MCF 10A (cell line): ENCODE measurements at regions not wholly inside any gene's neighbourhood (a gene's known extent, or its start where the extent isn't known, plus 50 kb on each side); places are given as distances from the start of the nearest gene placed in this dataset.
A peak's percentile ranks its signal among the peaks of the same experiment; 100 is the strongest.

ENCODE experiments used
- BruUV-seq: library from RNA; stranded (reverse); fragments of 400-500 nt; replicated peaks from 2 replicates; lab custom pipeline; 2021; lab: Mats Ljungman, UMichigan
- CTCF ChIA-PET: fragments of 300-600 bp; sonication (Branson Sonifier 250); formaldehyde crosslinking; extraction: SDS; loops from one replicate; lab custom pipeline; 2021; ENCODE audit warnings: antibody characterized with exemption, inconsistent platforms; lab: Yijun Ruan, JAX
- POLR2A ChIA-PET: fragments of 300-600, 350-650 bp; sonication (Branson Sonifier 250); formaldehyde crosslinking; extraction: SDS; loops from one replicate; lab custom pipeline; 2020; ENCODE audit warnings: antibody characterized with exemption, inconsistent platforms; lab: Yijun Ruan, JAX
- DNase-seq: peaks from one replicate; pipeline ENCODE4 v3.0.0-alpha.2; 2018; ENCODE audit not compliant: unreplicated experiment
- H3K27ac Mint-ChIP-seq: one replicate; pipeline ENCODE4 v1.8.0; 2022; ENCODE audit warnings: mild to moderate bottlenecking, low read depth, mixed read lengths; ENCODE audit not compliant: unreplicated experiment
- H3K27me3 Mint-ChIP-seq: one replicate; pipeline ENCODE4 v1.8.0; 2022; ENCODE audit warnings: mixed read lengths; ENCODE audit not compliant: insufficient read depth, unreplicated experiment
- H3K36me3 Mint-ChIP-seq: one replicate; pipeline ENCODE4 v1.8.0; 2022; ENCODE audit warnings: mild to moderate bottlenecking, moderate library complexity, mixed read lengths; ENCODE audit not compliant: insufficient read depth, unreplicated experiment
- H3K4me1 Mint-ChIP-seq: one replicate; pipeline ENCODE4 v1.8.0; 2022; ENCODE audit warnings: mixed read lengths; ENCODE audit not compliant: insufficient read depth, unreplicated experiment
- H3K4me3 Mint-ChIP-seq: one replicate; pipeline ENCODE4 v1.8.0; 2022; ENCODE audit warnings: mild to moderate bottlenecking, moderate library complexity, mixed read lengths; ENCODE audit not compliant: unreplicated experiment
- H3K9me3 Mint-ChIP-seq: one replicate; pipeline ENCODE4 v1.8.0; 2022; ENCODE audit warnings: mixed read lengths; ENCODE audit not compliant: unreplicated experiment
- intact Hi-C: fragments of 100-400 bp; cut with micrococcal nuclease; formaldehyde crosslinking; loops from 2 replicates; pipeline ENCODE4 v1.14.1; 2022
- TF ChIP-seq, protein P1 (sequence below): fragments of 200-600 bp; IDR thresholded peaks from one replicate; pipeline ENCODE4 v1.8.0; 2022; ENCODE audit warnings: antibody characterized with exemption, mild to moderate bottlenecking; ENCODE audit not compliant: unreplicated experiment

DNA sequence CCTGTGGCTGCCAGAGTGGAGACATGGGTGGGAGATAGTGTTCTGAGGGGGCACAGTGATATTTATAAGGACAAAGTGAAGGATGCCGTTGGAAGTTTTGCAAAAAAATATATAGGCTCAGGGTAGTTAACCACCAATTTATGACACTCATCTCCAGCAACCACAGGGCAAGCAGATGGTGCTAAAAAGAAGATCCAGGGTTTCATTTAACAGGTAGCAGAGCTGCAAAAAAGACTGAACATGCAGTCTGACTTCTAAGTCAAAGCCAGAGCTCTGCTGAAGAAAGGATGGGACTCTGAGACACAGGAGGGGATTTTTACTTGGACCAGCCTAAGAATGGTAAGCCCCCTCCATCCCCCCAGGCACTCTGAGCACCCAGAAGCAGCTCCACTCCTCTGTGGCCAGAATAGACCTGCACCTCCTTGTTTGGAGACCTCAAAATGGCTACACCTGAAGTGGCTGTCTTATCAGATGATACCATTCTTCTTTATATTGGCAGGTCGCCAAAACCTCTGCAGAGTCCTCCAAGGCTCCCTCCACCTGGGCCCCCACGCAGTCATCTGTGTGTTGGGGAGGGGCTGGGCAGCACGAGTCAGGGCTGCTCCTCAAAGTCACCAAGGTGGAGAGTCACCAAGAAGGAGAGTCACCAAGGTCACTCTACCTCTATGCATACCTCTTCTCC lies 161.4 kb upstream of the FAM9B start:
- H3K27ac Mint-ChIP-seq: no peak overlapping the region
- H3K9me3 Mint-ChIP-seq: peaks cover 7% of the 10 kb centered on the region
- ChIA-PET POLR2A (no interaction called here), CTCF (interaction anchor here (0.6 to 0.7 kb wide), 2 partner anchors 96 to 326 kb away, joined by 3 read pairs; no protein-coding TSS in a partner anchor)
- intact Hi-C loops: no loop called here
- no peak overlapping the region for H3K4me3 Mint-ChIP-seq
- BruUV-seq: no TSS peak
- H3K4me1 Mint-ChIP-seq: no peaks in the 10 kb centered on the region
- no peaks in the 10 kb centered on the region for H3K27me3 Mint-ChIP-seq
- H3K36me3 Mint-ChIP-seq: no peaks in the 10 kb centered on the region
- no peak for DNase-seq
- TF ChIP-seq, protein P1, sequence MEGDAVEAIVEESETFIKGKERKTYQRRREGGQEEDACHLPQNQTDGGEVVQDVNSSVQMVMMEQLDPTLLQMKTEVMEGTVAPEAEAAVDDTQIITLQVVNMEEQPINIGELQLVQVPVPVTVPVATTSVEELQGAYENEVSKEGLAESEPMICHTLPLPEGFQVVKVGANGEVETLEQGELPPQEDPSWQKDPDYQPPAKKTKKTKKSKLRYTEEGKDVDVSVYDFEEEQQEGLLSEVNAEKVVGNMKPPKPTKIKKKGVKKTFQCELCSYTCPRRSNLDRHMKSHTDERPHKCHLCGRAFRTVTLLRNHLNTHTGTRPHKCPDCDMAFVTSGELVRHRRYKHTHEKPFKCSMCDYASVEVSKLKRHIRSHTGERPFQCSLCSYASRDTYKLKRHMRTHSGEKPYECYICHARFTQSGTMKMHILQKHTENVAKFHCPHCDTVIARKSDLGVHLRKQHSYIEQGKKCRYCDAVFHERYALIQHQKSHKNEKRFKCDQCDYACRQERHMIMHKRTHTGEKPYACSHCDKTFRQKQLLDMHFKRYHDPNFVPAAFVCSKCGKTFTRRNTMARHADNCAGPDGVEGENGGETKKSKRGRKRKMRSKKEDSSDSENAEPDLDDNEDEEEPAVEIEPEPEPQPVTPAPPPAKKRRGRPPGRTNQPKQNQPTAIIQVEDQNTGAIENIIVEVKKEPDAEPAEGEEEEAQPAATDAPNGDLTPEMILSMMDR: no peak

DNA sequence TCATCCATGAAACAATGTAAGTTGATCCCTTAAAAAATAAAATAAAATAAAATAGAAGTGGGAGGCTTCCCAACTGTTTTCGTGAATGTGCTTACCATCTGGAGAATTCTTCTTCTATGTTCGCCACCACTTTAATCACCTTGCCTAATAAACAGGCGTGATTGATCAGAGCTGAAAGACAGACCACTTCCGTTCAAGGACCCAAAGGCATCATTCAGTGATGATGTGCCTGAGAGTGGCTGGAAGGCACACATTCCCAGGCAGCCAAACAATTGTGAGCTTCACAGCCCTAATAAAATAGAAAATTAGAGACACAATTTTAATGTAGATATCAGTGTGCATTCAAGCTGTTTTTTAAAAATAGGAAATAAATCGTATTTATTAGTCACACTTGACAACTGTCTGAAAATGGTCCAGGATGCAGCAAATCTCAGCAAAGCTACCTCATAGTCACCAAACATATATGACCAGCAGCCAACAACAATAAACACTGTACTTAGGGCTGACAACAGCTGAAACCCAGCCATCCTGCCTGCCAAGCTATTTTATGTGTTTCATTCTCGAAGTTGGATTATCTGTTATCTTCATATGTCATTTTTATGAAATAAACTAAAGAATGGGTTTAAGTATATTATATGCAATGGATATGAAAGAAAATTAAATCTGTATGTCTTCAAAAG lies 163.2 kb upstream of the FAM9B start:
- Mint-ChIP-seq H3K27me3 (no peaks in the 10 kb centered on the region), H3K4me1 (no peaks in the 10 kb centered on the region), H3K4me3 (no peak overlapping the region), H3K36me3 (no peaks in the 10 kb centered on the region), H3K27ac (no peak overlapping the region), H3K9me3 (peaks cover under 1% of the 10 kb centered on the region)
- DNase-seq: peak; percentile 34
- TF ChIP-seq, protein P1: no peak
- CTCF ChIA-PET: interaction anchor here (0.5 to 0.6 kb wide), 2 partner anchors 381 to 687 kb away, joined by 3 to 5 read pairs; no protein-coding TSS in a partner anchor
- POLR2A ChIA-PET: no interaction called here
- BruUV-seq: no TSS peak
- intact Hi-C loops: no loop called here

DNA sequence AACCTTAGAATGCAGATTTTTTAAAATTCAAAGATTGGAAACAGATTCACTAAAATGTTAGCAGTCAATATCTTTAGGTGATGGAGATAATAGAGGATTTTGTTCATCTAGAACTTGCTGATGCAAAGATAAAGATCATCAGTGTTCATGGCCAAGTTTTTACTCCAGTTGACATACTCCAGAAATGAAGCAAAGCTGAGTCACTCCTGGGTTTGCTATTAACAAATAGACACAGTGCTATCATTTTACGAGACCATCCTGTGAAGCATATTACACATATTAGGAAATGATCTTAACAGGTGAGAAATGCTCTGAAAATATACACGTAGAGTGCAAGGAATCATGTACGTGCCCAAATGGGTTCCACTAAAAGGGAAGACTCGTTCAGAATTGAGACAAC lies 170.6 kb upstream of the FAM9B start:
- CTCF ChIA-PET: no interaction called here
- H3K36me3 Mint-ChIP-seq: peaks cover 4% of the 10 kb centered on the region
- intact Hi-C loops: no loop called here
- H3K9me3 Mint-ChIP-seq: peaks cover 5% of the 10 kb centered on the region
- POLR2A ChIA-PET: no interaction called here
- peaks cover 5% of the 10 kb centered on the region for H3K4me1 Mint-ChIP-seq
- no TSS peak for BruUV-seq
- H3K27ac Mint-ChIP-seq: no peak overlapping the region
- TF ChIP-seq, protein P1: no peak
- DNase-seq: peak; percentile 22
- no peak overlapping the region for H3K4me3 Mint-ChIP-seq
- no peaks in the 10 kb centered on the region for H3K27me3 Mint-ChIP-seq

DNA sequence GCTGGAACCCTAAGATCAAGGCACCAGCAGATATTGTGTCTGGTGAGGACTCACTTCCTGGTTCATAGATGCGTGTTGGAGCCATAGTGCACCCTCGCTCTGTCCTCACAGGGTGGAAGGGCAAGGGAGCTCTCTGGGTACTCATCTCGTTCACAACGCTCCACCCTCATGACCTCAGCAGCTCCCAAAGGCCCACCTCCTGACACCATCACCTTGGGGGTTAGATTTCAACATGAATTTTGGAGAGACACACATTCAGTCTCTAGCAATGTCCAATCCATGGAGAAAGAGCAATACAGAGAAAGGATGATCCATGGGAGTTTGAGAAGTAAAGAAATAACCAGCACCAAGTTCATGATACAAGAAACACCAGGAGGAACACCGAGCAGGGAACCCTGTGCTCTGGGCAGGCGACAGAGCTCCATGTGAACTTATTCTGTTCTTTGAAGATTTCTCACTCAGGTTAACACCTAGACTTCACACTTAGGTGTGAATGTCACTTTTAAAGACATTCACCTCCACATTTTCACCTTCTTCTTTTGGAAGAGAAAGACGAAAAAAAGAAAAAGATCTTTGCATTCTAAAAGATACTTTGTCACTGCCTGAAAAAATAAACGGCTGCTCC lies 171.8 kb upstream of the FAM9B start:
- Mint-ChIP-seq H3K36me3 (peaks cover 4% of the 10 kb centered on the region), H3K27me3 (no peaks in the 10 kb centered on the region), H3K27ac (no peak overlapping the region), H3K4me3 (no peak overlapping the region), H3K9me3 (peaks cover 5% of the 10 kb centered on the region), H3K4me1 (peaks cover 5% of the 10 kb centered on the region)
- ChIA-PET POLR2A (no interaction called here), CTCF (interaction anchor here (0.6 kb wide), 1 partner anchor 197 kb away, joined by 3 read pairs; no protein-coding TSS in a partner anchor)
- intact Hi-C loops: no loop called here
- BruUV-seq: no TSS peak
- TF ChIP-seq, protein P1: no peak
- DNase-seq: no peak
